NCI-H2196 treated with DMSO at 0.1 percent for 48 hours (cell line): ENCODE measurements at regions not wholly inside any gene's neighbourhood (a gene's known extent, or its start where the extent isn't known, plus 50 kb on each side); places are given as distances from the start of the nearest gene placed in this dataset.

Experiments
- DNase-seq: peaks from one replicate; lab custom pipeline; 2025; ENCODE audit not compliant: unreplicated experiment; lab: John Stamatoyannopoulos, UW

DNA sequence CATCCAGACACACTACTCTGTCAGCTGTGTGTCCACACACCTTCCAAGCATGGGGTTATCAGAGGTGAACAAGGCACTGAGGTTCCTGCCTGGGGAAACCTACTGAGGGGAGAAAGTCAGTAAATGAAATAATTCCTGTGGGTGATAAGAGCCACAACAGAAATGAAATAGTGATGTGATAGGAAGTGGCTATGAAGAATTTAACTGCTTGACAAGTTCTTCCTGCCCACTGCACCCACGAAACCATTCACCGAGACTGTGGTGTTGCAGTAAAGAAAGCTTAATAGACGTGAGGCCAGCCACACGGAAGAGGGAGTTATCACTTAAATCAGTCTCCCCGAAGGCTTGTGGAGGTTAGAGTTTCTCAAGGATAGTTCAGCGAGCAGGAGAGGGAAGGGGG lies 353.1 kb downstream of the UQCRFS1 start:
- DNase-seq = no peak

DNA sequence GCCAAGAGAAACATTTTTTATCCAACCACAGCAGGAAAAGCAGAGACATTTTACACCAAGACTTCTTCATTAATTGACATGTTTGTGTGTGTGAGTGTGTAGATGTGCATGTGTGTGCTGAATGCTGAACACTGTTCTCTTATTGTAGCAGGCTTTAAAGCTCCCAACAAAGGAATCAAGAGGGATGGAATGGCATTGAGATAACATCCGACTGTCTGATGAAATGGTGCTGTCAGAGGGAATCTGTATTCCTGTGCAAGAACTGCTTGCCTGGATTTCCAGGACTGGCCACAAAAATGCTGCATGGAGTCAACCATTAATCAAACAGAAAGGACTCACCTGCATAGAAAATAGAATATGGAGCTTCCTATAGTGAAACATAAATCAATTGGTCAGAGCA lies 354.0 kb downstream of the UQCRFS1 start:
- DNase-seq = no peak

DNA sequence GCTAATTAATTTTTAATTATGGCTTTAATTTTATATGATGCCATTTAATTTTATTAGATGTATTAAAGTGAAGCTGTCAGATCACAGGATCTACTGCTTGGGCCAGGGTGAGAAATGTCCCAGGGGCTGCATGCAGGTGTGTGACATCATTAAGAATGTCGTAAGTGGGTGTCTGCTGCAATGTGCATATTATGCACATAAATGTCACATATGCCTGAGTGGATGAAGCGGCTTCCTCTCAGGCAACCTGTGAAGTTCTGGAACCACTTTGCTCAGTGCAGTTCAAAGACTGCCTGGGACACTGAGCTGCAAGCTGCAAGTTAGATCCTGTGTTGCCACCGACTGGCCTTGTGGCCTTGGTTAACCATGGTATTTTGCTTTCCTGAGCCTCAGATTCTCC lies 355.0 kb downstream of the UQCRFS1 start:
- no peak for DNase-seq

DNA sequence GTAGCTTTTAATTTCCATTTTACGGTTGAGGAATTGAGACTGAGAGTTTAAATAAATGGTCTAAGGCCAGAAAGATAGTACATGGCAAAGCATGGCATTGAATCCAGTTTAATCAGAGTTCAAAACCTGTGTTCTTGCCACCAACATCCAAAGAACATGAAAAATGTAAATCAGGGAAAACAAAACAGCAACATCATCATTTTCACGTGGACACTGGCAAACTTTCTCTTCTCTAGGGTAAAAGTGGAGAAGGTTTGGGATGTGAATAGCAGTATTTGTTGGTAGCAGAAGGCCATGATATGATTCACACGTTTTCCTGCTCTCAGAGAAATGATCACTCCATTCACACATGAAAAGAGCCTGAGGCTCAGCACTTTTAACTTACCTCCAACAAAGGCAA lies 357.7 kb downstream of the UQCRFS1 start:
- DNase-seq = no peak

DNA sequence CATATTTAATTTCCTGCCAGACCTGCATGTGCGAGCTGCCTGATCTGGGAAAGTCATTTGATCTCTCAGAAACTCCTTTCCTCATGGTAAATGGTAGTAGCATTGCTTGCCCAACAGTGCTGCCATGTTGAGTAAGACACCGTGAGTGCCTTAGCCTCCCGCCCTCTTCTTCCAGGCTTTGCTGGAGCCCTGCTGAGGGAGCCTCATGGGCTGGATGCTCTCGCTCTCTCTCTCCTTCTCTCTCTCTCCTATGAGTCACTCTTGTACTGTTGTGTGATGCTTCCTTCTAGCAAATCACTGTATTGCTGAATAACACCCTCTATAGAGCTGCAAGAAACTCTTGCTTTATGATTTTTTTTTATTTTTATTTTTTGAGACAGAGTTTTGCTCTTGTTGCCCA lies 365.5 kb downstream of the UQCRFS1 start:
- no peak for DNase-seq

DNA sequence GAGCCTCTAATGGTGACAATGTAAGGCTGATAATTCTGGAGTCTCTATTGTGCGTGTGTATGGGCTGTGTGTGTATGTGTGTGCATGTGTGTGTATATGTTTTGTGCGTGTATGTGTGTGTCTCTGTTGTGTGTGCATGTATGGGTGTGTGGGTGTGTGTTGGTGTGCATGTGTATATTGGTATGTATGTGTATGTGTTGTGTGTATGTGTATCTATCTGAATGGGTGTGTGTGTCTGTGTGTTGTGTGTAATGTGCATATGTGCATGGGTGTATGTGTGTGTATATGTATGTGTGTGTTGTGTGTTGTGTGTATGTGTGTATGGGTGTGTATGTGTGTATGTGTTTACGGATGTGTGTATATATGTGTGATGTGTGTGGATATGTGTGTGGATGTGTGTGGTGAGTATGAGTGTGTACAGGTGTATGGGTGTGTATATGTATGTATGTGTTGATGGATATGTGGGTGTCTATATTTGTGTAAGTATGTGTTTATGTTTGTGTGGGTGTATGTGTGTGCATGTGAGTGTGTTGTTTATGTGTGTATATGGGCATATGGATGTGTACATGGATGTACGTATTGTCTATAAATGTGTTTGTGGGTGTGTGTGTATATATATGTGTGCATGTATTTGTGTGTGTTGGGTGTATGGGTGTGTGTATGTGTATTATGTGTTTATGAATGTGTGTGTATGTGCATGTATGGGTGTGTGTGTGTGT lies 366.7 kb downstream of the UQCRFS1 start:
- DNase-seq = no peak

DNA sequence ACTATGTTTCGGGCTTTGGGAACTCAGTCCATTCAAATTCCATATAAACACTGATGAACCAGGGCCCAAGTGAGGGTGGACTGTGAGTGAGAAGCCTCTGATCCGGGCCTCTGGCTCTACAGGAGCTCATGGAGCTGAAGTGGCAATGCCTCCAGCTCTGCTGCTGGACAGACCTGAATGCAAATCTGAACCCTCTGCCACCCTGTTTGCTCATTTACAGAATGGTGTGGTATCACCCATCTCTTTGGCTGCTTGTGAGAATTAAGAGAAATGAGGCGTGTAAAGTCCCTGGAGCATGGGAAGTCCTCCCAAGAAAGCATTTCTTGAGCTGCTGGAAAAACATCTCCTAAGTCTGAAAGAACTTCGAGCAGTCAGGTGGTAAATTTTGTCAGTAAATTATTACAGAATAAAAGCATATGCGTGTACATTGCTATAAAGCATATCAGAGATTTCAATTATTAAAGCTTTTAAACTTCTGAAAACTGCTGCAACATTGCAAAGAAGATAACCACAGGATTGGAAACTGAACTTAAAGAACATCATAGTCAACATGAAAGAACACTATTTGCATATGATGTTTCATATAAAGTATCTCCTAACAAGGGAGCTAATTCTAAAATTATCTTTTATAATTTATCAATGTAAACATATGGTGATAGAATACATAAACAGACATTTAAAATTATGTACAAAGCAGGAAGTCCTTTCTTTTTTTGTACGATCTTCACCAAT lies 369.0 kb downstream of the UQCRFS1 start:
- no peak for DNase-seq

DNA sequence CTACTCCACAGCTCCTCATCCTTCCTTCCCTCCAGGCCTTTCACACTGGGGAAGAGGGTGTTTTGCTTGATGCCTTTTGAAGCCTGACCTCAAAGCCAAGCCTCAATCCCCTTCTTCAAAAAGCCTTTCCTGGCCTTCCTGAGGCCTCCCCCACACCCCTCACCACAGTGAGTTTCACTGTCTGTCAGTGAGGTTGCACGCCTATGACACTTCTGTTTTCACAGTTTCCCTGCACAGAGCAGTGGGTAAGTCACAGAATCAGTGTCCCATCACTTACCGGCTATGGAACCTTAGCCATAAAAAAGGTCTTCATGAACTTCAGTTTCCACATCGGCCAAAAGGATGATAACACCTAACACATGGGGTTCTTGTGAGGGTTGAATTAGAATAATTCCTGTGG lies 371.4 kb downstream of the UQCRFS1 start:
- DNase-seq = no peak

DNA sequence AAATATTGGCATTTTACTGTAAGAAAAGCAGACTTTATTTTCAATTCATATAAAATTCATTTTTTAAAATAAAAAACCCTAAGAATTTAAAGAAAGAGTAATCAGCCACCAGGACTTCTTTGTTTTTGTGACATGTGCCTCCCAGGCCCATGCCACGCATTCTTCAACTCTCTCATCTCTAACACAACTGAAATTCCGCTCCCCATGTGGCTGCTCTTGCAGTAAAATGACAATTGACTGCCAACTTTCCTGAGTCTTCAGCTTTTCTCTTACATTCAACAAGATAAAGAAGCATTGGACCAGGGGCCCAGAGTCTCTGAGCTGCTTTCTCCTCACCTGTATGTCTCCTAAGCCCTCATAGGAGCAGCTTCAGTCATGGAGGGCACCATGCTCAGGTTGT lies 372.1 kb downstream of the UQCRFS1 start:
- DNase-seq = no peak

DNA sequence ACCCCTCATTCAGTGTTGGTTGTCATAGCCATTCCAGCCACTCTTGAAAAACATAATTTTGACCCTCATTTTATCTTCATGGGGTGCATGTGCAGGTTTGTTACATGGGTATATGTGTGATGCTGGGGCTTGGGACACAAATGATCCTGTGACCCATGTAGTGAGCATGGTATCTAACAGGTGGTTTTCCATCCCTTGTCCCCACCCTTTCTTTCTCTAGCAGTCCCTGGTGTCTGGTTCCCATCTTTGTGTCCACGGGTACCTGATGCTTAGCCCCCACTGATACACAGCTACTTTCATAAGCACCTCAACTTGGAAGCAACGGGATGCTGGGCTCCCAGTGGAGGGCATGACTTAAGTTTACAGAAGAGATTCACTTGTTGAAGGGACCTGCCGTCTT lies 373.5 kb downstream of the UQCRFS1 start:
- no peak for DNase-seq

DNA sequence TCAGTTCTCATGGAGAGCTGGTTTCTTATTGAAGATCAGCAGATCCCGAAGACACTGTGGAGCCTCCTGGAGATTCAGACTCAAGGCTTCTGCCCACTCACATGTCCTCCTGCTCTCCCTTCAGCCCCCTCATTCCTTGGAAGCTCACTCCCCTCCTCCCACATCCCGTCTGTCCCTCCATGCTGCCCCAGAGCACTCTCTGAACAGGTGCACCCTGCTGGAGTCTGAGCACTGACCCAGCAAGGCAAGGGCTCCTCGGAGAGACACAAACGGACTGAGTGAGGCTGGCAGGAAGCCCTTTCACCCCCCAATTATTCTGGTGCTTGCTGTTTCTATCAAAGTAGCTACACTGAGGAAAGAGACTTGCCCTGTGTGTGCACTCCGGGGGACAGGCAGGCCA lies 374.0 kb downstream of the UQCRFS1 start:
- no peak for DNase-seq

DNA sequence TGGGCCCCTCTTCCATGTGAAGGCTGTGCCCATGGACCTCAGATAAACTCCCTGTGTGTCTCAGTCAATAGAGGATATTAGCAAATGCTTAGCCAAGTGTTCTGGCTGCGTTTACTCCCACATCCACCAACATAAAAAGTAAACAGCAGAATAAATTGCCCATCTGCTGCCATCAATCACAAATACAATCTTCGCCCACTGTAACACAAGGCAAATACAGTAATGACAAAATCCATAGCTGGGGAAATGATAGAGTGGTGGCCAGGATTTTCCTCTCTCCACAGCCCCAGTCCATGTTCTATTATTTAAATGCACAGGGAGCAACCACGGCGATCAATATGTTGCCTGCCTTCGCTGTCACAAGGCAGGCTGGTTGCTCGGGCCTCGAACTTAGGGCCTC lies 376.5 kb downstream of the UQCRFS1 start:
- no peak for DNase-seq

DNA sequence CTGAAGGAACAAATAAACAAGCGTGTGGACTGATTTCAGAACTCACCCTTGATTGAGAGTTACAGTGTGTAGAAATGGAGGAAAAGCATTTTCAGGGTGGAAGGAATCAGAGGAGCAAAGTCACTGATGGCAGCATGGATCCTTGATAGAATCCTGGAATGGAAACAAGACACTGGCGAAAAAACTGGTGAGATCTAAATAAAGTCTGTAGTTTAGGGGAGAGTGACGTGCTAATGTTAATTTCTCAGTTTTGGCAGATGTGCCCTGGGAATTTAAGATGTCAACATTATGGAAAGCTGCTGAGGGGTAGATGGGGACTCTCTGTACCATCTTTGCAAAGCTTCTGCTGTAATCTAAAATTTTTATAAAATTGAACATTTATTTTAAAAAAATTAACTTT lies 378.0 kb downstream of the UQCRFS1 start:
- no peak for DNase-seq

DNA sequence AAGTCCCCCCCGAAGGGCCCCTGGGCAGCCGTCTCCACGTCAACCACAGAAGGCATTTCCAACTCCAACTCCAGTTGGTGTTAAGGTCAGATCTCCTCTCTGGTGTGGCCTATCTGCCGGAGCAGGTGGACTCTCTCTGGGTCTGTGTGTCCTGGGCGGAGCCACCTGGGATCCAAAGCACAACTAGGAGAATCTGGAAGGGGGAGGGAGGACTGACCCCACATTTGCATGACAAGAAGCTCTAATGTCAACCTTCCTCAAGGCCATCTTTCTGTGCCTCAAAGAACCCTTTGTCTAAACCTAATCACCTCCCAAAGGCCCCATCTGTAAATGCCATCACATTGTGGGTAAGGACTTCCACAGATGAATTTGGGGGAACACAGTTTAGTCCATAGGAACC lies 381.5 kb downstream of the UQCRFS1 start:
- no peak for DNase-seq

DNA sequence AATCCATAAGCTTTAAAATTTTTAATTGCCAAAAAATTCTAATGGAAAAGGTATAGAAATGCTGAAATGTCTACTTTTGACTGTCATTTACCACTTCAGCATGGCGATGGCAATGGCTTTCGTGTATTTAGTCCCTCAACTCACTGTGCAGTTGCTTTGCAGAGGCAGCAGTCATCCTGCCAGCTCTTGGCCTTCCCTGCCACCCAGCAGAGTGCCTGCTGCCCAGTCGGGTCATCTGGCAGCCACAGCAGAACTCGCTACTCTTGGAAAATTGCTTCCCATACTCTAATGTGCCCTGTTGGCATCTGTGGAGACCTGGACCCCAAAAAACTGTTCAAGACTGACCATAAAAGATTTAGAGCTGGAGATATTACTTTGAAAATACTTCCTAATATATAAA lies 383.2 kb downstream of the UQCRFS1 start:
- DNase-seq = no peak

DNA sequence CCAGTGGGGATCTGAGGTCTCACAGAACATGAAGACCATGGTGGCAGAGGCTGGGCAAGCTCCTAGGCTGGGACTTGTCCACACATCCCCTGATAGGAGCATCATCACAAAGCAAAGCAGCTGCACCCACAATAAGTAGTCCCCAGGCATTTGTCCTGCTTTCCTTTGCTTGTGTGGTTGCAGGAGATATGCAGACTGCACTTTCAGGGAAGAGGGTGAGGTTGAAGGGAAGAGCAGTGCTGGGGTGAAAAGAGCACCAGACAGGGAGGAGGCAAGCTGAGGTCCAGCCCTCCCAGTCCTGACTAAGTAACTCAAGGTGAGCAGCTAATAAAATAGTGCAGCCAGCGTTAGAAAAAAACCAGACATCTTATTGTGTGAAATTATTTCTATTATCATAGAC lies 383.6 kb downstream of the UQCRFS1 start:
- no peak for DNase-seq

DNA sequence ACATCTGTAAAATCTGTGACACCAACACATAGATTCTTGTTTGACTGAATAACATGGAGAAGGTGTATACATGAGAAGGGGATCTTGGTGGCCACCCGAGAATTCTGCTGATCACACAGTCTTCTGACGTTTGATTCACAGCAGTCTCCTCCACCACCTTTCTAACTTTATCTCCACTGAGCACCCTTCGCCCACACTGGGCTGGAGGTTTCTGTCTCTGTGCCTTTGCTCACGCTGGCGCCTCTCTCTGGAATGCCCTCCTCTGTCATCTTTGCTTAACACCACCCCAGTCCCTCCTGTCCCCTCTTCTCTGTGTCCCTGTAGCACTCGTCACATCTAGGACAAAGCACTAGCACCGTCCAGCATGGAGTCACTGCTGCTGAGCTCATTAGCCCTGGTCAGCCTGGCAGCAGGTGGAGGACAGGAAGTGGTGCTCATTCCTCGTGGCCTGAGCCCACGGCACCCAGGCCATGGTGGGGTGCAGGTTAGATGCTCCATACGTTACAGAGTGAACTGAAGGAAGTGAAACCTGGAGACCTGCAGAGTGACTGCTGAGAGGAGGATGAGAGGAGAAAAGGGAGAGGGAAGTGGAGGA lies 384.6 kb downstream of the UQCRFS1 start:
- DNase-seq = no peak

DNA sequence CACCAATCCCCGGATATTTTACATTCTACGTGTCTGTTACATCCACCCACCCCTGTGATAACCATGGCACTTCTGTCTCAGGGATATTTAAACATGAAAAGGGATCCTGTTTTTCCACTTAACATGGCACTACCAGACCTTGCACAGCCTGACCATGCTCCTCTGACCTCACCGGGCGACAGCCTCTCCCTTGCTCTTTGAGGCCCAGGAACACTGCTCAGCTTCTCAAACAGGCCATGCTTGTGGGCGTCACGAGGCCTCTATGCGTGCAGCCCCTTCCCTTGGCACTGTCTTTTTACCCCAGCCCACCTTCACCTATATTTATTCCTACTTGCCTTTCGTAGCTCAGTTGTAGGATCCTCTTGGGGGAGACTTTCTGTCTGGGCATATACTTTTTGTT lies 385.6 kb downstream of the UQCRFS1 start:
- DNase-seq = no peak

DNA sequence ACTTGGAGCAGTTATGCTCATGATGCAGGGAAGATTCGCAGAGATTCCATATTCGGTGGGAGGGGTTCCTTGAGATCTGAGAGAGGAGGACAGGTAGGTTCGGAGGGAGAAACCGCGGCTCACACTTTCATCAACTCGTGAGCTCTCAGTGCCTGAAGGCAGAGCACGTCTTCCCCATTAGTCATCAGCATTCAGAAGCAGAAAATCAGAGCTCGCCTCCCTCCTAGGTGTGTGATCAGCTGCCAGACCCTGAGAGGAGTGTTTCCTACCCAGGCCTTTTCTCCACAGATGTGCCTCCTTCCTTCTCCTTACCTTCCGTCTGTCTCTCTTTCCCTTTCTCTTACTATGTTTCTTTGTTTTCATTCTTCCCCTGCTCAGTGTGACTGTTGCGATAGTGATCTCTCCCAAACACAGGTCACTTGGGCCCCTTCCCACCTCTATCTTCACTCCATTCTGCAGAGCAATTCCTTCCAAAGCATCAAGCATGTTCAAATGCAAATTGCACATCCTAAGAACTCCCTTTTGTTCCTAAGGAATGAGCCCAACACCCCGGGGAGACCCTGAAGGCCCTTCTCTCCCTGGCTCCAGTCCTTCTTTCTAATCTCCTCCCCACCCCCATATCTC lies 389.5 kb downstream of the UQCRFS1 start:
- no peak for DNase-seq

DNA sequence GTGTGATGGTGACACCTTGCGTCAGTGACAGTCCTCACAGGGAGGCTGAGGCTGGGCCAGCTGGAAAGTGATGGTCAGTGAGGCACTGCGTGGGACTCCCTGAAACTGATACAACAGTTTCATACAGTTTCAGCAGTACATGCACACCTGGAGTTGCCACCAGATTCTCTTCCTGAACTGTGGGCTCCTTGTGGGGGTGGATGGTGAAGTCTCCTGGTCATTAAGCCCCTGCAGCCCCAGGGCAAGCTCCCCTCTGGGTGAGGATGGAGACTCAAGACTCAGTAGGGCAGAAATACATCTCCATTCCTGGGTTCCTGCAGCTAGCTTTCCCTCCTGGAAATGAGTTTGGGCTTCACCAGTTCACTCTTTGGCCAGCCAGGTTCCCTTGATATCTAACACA lies 392.7 kb downstream of the UQCRFS1 start:
- no peak for DNase-seq

DNA sequence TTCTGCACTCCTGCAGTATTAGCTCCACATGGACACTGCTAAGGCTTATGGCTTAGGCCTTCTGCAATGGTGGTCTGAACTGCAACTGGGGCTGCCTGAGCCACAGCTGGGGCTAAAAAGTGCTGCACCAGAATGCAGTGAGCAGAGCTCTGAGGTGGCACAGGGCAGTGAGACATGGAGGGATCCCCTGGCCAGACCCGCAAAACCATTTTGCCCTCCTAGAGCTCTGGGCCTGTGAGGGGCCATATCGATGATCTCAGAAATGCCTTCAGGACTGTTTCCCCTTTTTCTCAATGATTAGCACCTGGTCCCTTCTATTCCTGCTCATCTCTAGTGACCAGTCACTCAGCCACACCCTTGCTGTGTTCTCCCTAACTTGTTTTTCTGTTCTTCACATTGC lies 397.7 kb downstream of the UQCRFS1 start:
- DNase-seq = no peak

DNA sequence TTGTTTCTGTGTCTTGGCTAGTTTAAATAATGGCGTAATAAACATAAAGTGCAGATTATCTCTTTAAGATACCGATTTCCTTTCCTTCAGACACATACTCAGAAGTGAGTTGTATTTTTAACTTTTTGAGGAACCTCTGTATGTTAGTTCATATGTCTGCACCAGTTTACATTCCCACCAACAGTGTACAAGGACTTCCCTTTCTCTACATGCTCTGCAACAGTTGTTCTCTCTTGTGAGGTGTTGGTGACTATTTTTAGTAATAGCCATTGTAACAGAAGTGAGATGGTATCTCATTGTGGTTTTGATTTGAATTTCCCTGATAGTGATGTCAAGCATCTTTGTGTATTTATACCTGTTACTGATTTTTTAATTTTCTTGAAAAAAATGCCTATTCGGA lies 418.6 kb downstream of the UQCRFS1 start:
- no peak for DNase-seq
